Hematopoietic multipotent progenitor cell treated with erythropoietin and hydrocortisone succinate and interleukin-3 and kit ligand, for 17 days (in vitro differentiated cells): ENCODE measurements at regions not wholly inside any gene's neighbourhood (a gene's known extent, or its start where the extent isn't known, plus 50 kb on each side); places are given as distances from the start of the nearest gene placed in this dataset.

Experiments
- DNase-seq: peaks from one replicate; pipeline ENCODE4 v3.0.0-alpha.2; 2015; ENCODE audit warnings: low spot score

DNA sequence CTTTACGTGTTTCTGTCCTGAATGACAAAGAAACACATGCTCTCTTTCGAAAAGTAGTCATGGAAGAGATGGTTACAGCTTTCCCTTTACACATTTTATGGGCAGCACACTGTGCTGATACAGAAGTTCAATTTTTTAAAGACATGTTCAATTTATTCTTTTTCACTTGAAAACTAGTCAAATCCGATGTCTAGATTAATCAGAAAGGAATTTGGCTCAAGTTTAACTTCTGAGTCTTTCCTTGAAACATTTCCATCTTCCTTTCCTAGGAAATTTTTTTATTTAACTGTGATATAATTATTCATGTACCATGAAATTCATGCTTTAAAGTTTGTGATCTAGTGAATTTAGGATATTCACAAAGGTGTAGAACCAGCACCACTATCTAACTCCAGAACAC, 360.1 kb downstream of the TNS3 start:
- no peak for DNase-seq

GRCh38 chr7:47218378-47219176, 363.3 kb downstream of the TNS3 start:
- no peak for DNase-seq

GRCh38 chr7:47217570-47218360, 364.1 kb downstream of the TNS3 start:
- DNase-seq = no peak

DNA sequence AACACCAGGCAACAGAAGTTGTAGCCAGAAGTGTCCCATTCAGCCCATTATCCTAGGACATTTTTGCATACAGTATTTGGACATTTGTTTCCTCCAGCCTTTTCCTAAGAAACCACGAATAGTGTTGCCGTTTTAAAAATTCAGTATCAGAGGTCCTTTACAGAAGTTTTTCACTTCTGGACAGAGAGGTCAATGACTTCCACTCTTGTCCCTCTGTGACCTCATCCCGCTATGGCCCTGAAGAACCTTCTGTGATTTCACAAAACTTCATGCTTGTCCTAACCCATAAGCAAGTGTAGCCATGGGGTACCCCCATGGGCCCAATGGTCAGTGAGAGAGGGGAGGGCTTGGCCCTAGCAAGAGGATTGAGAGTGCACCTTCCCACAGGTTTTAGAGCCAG, 364.8 kb downstream of the TNS3 start:
- no peak for DNase-seq

DNA sequence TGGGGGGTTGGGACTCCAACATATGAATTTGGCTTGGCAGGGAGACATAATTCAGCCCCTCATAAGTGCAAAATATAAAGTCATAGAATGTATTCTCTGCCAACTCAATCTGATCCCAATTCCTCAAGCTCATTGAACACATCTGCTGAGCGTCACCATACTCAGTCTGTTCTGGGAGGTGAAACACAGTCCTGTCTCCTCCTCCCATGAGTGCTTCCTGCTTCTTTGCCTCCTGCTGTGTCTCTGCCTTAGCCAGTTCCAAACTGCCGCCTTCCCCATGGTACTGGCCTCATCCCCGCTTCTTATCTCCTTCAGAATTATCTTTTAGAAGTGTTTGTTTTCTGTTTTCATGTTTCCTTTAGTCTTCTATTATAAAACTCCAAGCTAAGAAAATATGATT, 365.5 kb downstream of the TNS3 start:
- DNase-seq = no peak

DNA sequence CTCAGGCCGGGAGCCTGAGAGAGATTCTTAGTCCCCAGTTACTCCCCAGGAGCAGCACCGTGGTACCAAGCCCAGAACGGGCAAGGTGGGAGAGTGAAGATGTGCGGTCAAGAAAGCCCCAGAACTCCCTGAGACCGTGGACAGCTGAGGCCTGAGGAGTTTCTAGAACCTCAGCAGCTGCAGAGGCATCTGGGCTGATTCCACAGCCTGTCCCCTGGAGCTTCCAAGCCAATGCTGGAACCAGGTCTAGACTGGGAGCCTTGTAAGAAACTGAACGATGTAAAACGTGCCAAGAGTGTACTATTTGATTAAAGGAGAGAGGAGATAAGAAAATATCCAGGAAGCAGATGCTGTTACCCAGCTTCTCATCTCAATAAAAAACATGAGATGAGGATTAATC, 366.3 kb downstream of the TNS3 start:
- no peak for DNase-seq

DNA sequence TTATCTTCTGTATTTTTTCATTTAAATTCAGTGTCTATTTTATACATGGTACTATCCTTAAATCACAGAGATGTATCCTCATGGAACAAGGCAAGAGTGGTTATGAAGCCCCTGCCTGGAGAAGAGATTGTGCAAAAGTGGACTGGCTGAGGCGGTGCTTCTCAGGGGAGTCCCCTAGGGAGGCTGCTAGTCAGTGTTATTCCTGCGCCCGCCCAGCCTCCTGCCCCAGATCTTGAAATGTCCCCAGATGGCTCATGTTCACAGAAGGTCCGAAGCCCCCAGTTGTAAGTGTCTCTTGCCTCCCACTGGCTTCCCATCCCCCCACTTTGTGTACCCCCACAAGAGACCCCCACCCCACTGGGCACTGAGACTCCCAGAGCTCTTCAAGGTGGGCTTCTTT, 366.9 kb downstream of the TNS3 start:
- no peak for DNase-seq

- DNase-seq = no peak
Measured at GRCh38 chr7:47213276-47213675, 368.6 kb downstream of the TNS3 start.

DNA sequence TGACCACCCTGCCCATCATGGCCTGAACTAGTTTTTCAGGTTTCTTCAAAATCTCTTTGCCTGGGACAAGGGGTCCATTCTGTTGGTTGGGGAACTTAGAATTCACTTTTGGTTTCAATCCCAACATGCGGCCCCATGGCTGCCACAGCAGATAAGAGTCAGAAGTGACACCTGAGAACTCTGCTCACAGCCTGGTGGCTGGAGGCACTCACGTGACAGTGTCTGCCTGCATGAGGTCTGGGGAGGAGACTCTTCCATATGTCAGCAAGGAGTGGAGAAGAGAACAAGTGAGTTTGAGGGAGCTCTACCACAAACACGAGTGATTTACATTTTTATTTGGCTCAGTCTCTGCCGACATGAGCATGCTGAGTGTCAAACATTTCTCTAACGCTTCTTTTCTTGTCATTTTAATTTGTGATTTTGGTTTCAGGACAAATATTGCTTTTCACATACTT, 370.4 kb downstream of the TNS3 start:
- DNase-seq = no peak

DNA sequence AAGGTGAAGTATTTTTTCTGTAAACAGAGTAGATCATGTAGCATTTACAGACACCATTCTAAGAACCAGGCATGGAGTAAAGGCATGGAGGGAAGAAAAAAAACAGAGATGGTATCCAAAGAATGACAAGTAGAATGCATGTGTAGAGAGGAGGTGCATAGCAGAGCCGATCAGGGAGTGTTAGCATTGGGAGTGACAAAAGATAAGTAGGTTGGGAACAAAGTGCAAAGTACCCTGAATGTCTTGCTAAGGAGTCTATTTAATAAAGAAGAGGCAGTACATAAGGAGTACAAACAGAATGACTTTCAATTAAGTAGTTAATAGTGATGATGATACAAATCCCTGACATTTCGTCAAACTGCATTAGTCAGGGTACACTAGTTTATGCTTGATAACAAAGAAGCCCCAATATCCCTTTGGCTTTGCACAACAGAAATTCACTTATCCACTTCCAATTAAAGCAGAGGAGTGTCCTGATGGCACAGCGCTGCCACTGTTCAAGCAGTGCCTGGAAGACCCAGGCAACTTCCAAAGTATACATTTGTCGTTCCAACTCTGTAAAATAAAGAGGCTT, 371.5 kb downstream of the TNS3 start:
- DNase-seq = no peak

- DNase-seq = no peak
Measured at GRCh38 chr7:47207956-47208355, 374.0 kb downstream of the TNS3 start.

DNA sequence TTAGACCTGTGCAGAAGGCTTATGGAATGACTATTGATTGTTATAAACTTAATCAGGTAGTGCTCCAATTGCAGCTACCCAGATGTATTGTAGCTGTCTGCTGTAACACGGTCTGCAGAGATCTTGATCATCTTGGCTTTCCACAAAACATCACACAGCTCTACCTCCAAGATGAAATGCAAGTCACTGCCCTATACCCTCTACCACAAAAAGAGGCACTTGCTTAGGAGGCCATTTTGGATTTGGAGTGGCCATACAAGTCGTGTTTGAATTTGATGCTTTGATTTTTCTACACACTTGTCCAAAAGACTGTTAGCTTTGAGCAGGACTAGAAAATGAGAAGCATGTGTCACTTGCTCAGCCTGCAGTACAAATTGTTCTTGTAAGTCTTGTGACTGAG, 377.2 kb downstream of the TNS3 start:
- DNase-seq = no peak

- no peak for DNase-seq
Measured at GRCh38 chr7:47202146-47202783, 379.6 kb downstream of the TNS3 start.

DNA sequence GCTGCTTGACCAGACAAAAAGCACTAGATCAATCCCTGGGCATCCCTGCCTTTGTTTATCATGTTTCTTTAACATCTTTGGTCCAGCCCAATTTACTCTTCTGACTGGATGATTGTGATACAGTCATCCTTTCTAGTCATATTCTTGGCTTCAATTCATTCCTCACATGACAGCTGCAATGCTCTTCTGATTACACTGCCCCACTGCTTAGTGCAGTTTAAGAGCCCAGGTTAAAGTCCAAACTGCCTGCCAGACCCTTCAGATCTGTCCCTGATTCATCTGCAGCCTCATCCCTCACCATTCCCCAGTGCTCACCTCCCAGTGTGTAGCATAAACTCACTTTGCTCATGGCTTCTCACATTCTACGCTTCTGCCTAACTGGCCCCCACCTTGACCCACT, 383.8 kb downstream of the TNS3 start:
- no peak for DNase-seq

- DNase-seq = no peak
Measured at GRCh38 chr7:47197486-47197885, 384.4 kb downstream of the TNS3 start.

DNA sequence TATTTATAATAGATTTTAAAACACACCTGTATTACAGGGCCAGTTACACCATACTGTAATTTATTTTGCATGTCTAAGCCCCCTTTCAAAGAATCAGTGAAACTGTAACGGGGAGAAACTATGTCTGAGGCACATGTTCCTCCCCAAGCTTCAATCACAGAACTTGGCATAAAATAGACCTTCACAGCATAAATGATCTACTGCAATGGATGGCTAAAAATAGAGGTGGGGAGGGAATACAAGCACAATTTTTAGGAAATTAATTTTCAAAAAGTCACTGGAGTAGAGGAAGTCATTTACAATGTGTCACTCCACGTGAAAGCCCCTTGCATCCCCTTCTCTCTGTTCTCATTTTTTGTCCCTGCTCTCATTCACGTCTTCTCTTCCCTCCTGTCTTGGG, 385.2 kb downstream of the TNS3 start:
- no peak for DNase-seq

DNA sequence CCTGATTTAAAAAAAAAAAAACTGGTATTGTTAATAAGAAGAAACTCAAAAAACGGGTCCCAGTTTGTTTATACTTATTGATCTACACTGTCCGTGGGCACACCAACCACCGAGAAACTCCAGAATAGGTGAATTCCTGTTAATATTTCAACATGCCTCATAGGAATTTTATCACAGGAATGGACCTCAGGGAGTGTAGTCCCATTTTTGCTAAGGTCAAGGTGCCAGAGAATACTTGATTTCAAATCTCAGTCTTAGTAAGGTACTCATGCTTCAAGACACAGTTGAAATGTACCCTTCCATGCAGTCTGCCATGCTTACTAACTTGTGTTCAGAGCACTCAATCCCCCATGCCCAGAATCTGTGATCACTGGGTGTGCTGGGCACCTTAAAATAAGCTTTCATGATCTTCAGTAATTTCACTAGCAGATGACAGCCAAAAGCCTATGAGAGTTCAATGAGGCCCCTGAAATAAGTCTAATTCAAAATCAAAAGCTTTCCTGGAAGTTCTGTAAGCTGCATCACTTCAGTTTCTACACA, 385.7 kb downstream of the TNS3 start:
- DNase-seq = no peak

- no peak for DNase-seq
Measured at GRCh38 chr7:47195641-47196040, 386.3 kb downstream of the TNS3 start.

GRCh38 chr7:47194516-47195057, 387.3 kb downstream of the TNS3 start:
- no peak for DNase-seq

DNA sequence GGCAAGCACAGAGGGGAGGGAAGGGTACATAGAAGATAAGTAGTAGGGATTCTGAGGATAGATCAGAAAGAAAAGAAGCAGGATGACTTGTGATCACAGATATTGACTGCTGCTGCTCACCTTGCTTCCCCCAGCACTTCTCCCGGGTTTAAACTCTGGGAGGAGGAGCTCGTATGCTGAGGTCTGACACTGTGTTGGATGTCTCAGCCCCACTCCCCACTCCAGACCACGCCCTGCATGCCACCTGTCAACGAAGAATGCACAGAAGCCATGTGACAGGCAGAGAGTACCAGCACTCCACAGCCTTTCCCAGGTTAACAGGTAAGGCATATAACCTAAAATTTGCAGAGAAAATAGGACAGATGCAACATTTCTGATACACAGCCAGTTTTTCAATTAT, 388.9 kb downstream of the TNS3 start:
- DNase-seq = no peak

GRCh38 chr7:47191876-47192291, 390.0 kb downstream of the TNS3 start:
- no peak for DNase-seq

DNA sequence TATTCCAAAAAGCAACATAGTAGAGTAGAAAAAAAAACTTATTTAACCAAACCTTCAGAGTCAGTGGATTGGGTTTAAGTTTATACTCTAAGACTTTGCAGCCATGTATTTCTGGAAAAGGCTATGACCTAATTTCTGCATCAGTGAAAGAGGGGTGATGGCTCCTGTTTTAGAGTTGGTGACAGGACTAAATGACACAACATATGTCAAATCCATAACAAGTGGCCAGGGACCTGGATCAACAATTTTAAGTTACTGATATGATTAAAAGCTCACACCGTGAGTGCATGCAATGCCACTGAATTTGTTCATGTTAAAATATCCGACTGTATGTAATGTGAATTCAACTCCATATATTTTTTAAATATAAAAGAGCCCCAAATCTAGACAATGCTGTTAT, 390.6 kb downstream of the TNS3 start:
- DNase-seq = no peak
